Osteocyte (in vitro differentiated cells): ENCODE measurements at regions not wholly inside any gene's neighbourhood (a gene's known extent, or its start where the extent isn't known, plus 50 kb on each side); places are given as distances from the start of the nearest gene placed in this dataset.

ENCODE experiments used
- DNase-seq: peaks from one replicate; pipeline ENCODE4 v3.0.0; 2021; ENCODE audit warnings: mixed read lengths; ENCODE audit not compliant: unreplicated experiment; ENCODE audit errors: extremely low spot score
- H3K27ac Mint-ChIP-seq: one replicate; pipeline ENCODE4 v1.8.0; 2021; ENCODE audit warnings: mild to moderate bottlenecking, mixed read lengths; ENCODE audit not compliant: unreplicated experiment
- H3K27me3 Mint-ChIP-seq: one replicate; pipeline ENCODE4 v1.8.0; 2021; ENCODE audit warnings: mixed read lengths; ENCODE audit not compliant: unreplicated experiment
- H3K36me3 Mint-ChIP-seq: one replicate; pipeline ENCODE4 v1.8.0; 2021; ENCODE audit warnings: mixed read lengths; ENCODE audit not compliant: unreplicated experiment
- H3K4me1 Mint-ChIP-seq: one replicate; pipeline ENCODE4 v1.8.0; 2021; ENCODE audit warnings: mixed read lengths; ENCODE audit not compliant: unreplicated experiment
- H3K4me3 Mint-ChIP-seq: one replicate; pipeline ENCODE4 v1.8.0; 2021; ENCODE audit warnings: mild to moderate bottlenecking, moderate library complexity, mixed read lengths; ENCODE audit not compliant: unreplicated experiment
- H3K9me3 Mint-ChIP-seq: one replicate; pipeline ENCODE4 v1.8.0; 2021; ENCODE audit warnings: mixed read lengths; ENCODE audit not compliant: unreplicated experiment
- TF ChIP-seq, protein P1 (sequence below): fragments of 200-600 bp; sonication (generic); IDR thresholded peaks from 2 replicates; pipeline ENCODE4 v1.5.0; 2021; ENCODE audit warnings: antibody characterized with exemption, mild to moderate bottlenecking, moderate library complexity

DNA sequence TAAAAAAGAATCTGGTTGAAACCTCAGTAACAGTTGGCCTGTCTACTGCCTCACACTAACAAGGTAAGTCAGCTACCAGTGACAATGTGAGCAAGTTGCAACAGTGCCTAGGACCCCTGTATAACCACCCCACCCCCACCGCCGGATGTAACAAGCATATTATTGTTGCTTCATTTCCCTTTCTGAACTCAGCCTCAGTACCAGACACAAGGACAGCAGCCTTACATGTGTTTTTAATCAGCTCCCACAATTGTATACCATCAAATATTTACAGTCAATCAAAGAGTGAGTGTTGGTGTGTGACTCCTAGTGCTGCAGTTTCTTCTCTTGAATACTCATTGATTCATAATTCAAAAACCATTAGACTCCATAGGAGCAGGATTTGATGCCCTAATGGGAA, 96.4 kb downstream of the PYDC2 start:
- Mint-ChIP-seq H3K36me3 (no peaks in the 10 kb centered on the region), H3K4me3 (no peak overlapping the region), H3K27ac (no peak overlapping the region), H3K4me1 (no peaks in the 10 kb centered on the region), H3K27me3 (peaks cover 7% of the 10 kb centered on the region), H3K9me3 (no peaks in the 10 kb centered on the region)
- no peak for DNase-seq
- TF ChIP-seq, protein P1, sequence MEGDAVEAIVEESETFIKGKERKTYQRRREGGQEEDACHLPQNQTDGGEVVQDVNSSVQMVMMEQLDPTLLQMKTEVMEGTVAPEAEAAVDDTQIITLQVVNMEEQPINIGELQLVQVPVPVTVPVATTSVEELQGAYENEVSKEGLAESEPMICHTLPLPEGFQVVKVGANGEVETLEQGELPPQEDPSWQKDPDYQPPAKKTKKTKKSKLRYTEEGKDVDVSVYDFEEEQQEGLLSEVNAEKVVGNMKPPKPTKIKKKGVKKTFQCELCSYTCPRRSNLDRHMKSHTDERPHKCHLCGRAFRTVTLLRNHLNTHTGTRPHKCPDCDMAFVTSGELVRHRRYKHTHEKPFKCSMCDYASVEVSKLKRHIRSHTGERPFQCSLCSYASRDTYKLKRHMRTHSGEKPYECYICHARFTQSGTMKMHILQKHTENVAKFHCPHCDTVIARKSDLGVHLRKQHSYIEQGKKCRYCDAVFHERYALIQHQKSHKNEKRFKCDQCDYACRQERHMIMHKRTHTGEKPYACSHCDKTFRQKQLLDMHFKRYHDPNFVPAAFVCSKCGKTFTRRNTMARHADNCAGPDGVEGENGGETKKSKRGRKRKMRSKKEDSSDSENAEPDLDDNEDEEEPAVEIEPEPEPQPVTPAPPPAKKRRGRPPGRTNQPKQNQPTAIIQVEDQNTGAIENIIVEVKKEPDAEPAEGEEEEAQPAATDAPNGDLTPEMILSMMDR: no peak

DNA sequence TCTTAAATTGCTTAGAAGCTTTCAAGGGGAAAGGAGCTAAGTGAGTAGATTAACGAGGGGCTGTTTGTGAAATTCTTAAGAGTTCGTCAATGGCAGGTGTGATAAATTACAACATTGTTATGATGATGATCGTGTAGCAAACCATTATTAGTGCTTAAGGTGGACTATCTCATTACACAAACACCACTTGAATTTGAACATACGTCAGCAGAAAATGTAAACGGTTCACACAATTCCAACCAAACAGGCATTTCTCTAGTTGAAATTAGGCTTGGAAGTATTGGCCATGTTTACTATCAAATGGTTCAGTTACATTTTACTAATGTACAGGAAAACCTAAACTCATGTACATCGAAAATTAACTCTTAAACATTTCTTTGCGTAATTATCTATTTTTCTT, 102.8 kb downstream of the PYDC2 start:
- H3K4me3 Mint-ChIP-seq: no peak overlapping the region
- H3K27me3 Mint-ChIP-seq: peaks cover 12% of the 10 kb centered on the region
- H3K9me3 Mint-ChIP-seq: no peaks in the 10 kb centered on the region

DNA sequence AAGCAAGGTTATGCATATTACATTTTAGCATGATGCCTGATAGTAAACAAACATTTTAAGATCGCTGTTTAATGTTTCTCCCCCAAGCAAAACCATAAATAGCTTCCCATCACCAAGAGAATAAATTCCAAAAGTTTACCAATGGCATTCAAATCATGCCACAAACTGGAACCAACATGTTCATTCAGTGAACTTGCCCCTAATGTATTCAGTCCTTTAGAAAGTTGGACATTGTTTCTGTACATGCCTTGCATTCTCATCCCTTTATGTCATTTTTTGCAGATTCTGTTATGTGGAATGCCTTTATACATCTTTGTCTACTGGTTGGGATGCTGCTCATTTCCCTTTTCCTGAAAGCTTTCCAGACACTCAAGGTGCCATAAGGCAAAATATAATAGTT, 105.5 kb downstream of the PYDC2 start:
- TF ChIP-seq, protein P1: no peak
- H3K4me1 Mint-ChIP-seq: no peaks in the 10 kb centered on the region
- H3K36me3 Mint-ChIP-seq: no peaks in the 10 kb centered on the region
- no peak overlapping the region for H3K27ac Mint-ChIP-seq
- no peak for DNase-seq
- no peak overlapping the region for H3K4me3 Mint-ChIP-seq
- no peaks in the 10 kb centered on the region for H3K9me3 Mint-ChIP-seq
- H3K27me3 Mint-ChIP-seq: peaks cover 10% of the 10 kb centered on the region

More for the DNA sequence above, 102.8 kb downstream of the PYDC2 start:
- TF ChIP-seq, protein P1: no peak
- no peak for DNase-seq
- no peaks in the 10 kb centered on the region for H3K4me1 Mint-ChIP-seq
- H3K27ac Mint-ChIP-seq: no peak overlapping the region
- no peaks in the 10 kb centered on the region for H3K36me3 Mint-ChIP-seq

DNA sequence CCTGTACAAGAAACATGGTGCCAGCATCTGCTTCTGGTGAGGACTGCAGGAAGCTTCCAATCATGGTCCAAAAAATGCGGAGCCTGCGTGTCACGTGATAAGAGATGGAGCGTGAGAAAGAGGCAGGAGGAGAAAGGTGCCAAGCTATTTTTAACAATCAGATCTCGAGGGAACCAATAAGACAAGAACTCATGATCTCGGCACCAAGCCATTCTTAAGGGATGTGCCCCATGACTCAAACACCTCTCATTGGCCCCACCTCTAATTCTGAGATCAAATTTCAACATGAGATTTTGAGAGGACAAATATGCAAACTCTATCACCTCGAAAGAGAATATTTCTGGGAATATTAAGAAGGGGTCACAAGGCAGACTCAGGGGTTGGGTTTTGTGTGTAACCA, 107.2 kb downstream of the PYDC2 start:
- Mint-ChIP-seq H3K27me3 (peaks cover 13% of the 10 kb centered on the region), H3K9me3 (no peaks in the 10 kb centered on the region), H3K4me1 (no peaks in the 10 kb centered on the region), H3K4me3 (no peak overlapping the region), H3K27ac (no peak overlapping the region), H3K36me3 (no peaks in the 10 kb centered on the region)
- TF ChIP-seq, protein P1: no peak
- no peak for DNase-seq

DNA sequence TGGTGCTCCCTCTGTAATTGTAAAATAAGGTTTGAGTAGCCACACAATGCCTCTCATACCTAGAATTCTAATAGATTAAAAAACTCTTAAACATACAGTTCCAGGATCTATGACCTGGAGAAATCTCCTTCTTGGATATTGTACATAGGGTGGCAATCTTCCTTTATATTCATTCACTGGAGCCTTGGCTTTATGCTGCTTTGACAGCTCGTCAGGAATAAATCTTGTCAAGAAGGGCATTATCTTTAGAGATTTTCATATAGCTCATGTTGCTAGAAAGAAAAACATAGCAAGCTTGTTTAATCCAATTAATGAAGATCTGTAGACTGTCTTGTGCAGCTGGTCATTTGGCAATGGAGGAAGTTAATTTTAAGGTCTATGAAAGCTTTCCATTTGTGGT, 131.1 kb downstream of the PYDC2 start:
- Mint-ChIP-seq H3K4me1 (no peaks in the 10 kb centered on the region), H3K27me3 (peaks cover 3% of the 10 kb centered on the region), H3K9me3 (no peaks in the 10 kb centered on the region), H3K36me3 (no peaks in the 10 kb centered on the region), H3K27ac (no peak overlapping the region), H3K4me3 (no peak overlapping the region)
- TF ChIP-seq, protein P1: no peak
- no peak for DNase-seq
